UCSD-AML1 (cell line): ENCODE measurements at regions not wholly inside any gene's neighbourhood (a gene's known extent, or its start where the extent isn't known, plus 50 kb on each side); places are given as distances from the start of the nearest gene placed in this dataset.

Experiments
- DNase-seq: peaks from one replicate; lab custom pipeline; 2025; ENCODE audit not compliant: unreplicated experiment; lab: John Stamatoyannopoulos, UW

- DNase-seq, result no peak
Measured at GRCh38 chr3:117534138-117534537, 824.6 kb downstream of the TUSC7 start.

GRCh38 chr3:117536006-117536405 lies 826.4 kb downstream of the TUSC7 start:
- DNase-seq, result no peak

GRCh38 chr3:117537949-117538348 lies 828.4 kb downstream of the TUSC7 start:
- DNase-seq, result no peak

- DNase-seq, result no peak
Measured at GRCh38 chr3:117539729-117540128, 830.1 kb downstream of the TUSC7 start.

GRCh38 chr3:117540597-117540996 lies 831.0 kb downstream of the TUSC7 start:
- no peak for DNase-seq

GRCh38 chr3:117541721-117542120 lies 832.1 kb downstream of the TUSC7 start:
- DNase-seq, result no peak

GRCh38 chr3:117543521-117543920 lies 833.9 kb downstream of the TUSC7 start:
- no peak for DNase-seq

GRCh38 chr3:117545484-117545883 lies 835.9 kb downstream of the TUSC7 start:
- DNase-seq, result no peak

- no peak for DNase-seq
Measured at GRCh38 chr3:117547956-117548550, 838.5 kb downstream of the TUSC7 start.

GRCh38 chr3:117548600-117548999 lies 839.0 kb downstream of the TUSC7 start:
- no peak for DNase-seq

GRCh38 chr3:117549716-117550115 lies 840.1 kb downstream of the TUSC7 start:
- DNase-seq, result no peak

- no peak for DNase-seq
Measured at GRCh38 chr3:117550766-117551165, 841.2 kb downstream of the TUSC7 start.

- no peak for DNase-seq
Measured at GRCh38 chr3:117553461-117553860, 843.9 kb downstream of the TUSC7 start.

GRCh38 chr3:117556646-117557407 lies 847.2 kb downstream of the TUSC7 start:
- no peak for DNase-seq

GRCh38 chr3:117557464-117558090 lies 848.0 kb downstream of the TUSC7 start:
- no peak for DNase-seq

GRCh38 chr3:117558681-117559080 lies 849.1 kb downstream of the TUSC7 start:
- DNase-seq, result no peak

- DNase-seq, result no peak
Measured at GRCh38 chr3:117562000-117562399, 852.4 kb downstream of the TUSC7 start.

GRCh38 chr3:117563063-117563462 lies 853.5 kb downstream of the TUSC7 start:
- no peak for DNase-seq

GRCh38 chr3:117565777-117566176 lies 856.2 kb downstream of the TUSC7 start:
- DNase-seq, result no peak

- no peak for DNase-seq
Measured at GRCh38 chr3:117566926-117567325, 857.3 kb downstream of the TUSC7 start.

- DNase-seq, result no peak
Measured at GRCh38 chr3:117567382-117567781, 857.8 kb downstream of the TUSC7 start.

GRCh38 chr3:117567906-117568305 lies 858.3 kb downstream of the TUSC7 start:
- no peak for DNase-seq
